PC-3 (cell line): ENCODE measurements at regions not wholly inside any gene's neighbourhood (a gene's known extent, or its start where the extent isn't known, plus 50 kb on each side); places are given as distances from the start of the nearest gene placed in this dataset.

Experiments used
- EZH2 ChIP-seq: fragments of 300-600 bp; sonication (generic); IDR thresholded peaks from one replicate; pipeline ENCODE4 v1.6.1; 2017; ENCODE audit warnings: antibody characterized with exemption, mild to moderate bottlenecking, low read length; ENCODE audit not compliant: unreplicated experiment
- TF ChIP-seq, protein P1 (sequence below): fragments of 300-600 bp; sonication (generic); conservative IDR thresholded peaks from 2 replicates; pipeline ENCODE4 v1.5.1; 2017; ENCODE audit warnings: antibody characterized with exemption, low read depth, mild to moderate bottlenecking, low read length

DNA sequence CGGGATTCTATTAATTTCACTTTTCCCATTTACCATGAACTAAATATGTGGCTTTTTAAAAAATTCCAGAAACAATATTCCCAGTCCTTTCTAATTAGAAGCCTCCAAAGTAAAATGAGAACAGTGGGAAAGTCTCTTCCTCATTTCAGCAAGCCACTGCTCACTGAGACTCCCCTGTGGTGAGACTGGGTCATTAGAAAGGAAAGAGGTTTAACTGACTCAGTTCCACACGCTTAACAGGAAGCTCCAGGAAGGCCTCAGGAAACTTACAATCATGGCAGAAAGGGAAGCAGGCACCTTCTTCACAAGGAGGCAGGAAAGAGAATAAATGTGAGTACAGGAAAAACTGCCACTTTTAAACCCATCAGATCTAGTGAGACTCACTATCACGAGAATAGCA is 258.9 kb upstream of the CHAC2 start:
- TF ChIP-seq, protein P1, sequence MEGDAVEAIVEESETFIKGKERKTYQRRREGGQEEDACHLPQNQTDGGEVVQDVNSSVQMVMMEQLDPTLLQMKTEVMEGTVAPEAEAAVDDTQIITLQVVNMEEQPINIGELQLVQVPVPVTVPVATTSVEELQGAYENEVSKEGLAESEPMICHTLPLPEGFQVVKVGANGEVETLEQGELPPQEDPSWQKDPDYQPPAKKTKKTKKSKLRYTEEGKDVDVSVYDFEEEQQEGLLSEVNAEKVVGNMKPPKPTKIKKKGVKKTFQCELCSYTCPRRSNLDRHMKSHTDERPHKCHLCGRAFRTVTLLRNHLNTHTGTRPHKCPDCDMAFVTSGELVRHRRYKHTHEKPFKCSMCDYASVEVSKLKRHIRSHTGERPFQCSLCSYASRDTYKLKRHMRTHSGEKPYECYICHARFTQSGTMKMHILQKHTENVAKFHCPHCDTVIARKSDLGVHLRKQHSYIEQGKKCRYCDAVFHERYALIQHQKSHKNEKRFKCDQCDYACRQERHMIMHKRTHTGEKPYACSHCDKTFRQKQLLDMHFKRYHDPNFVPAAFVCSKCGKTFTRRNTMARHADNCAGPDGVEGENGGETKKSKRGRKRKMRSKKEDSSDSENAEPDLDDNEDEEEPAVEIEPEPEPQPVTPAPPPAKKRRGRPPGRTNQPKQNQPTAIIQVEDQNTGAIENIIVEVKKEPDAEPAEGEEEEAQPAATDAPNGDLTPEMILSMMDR: peak; percentile 31; the same call in 1 of the 2 replicates
- no peak for TF ChIP-seq EZH2
